ENCODE measurements at regions not wholly inside any gene's neighbourhood (a gene's known extent, or its start where the extent isn't known, plus 50 kb on each side); places are given as distances from the start of the nearest gene placed in this dataset.

DNA sequence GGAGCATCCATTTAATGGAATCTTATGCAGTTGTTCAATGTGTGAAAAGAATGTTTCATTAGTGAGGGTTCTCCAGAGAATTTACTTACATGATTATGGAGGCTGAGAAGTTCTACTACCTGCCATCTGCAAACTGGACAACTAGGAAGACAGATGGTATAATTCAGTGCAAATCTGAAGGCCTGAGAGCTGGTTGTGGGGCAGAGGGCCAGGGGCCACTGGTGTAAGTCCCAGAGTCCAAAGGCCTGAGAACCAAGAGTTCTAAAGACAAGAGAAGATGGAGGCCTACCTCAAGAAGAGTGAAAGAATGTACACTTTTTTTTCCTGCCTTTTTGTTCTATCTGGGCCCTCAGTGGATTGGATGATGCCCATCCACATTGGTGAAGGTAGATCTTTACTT is 114.8 kb downstream of the DDX1 start:
- Mint-ChIP-seq H3K27ac (ENCODE audit: unreplicated experiment) (no peak overlapping the region), H3K9me3 (ENCODE audit: low read depth) (no peaks in the 10 kb centered on the region), H3K4me1 (ENCODE audit: low read depth) (peaks cover 6% of the 10 kb centered on the region), H3K36me3 (ENCODE audit: low read depth) (no peaks in the 10 kb centered on the region), H3K4me3 (ENCODE audit: unreplicated experiment) (no peak overlapping the region), H3K27me3 (ENCODE audit: low read depth) (no peaks in the 10 kb centered on the region)
- no peak for DNase-seq (ENCODE audit: low spot score)
- TF ChIP-seq, protein P1, sequence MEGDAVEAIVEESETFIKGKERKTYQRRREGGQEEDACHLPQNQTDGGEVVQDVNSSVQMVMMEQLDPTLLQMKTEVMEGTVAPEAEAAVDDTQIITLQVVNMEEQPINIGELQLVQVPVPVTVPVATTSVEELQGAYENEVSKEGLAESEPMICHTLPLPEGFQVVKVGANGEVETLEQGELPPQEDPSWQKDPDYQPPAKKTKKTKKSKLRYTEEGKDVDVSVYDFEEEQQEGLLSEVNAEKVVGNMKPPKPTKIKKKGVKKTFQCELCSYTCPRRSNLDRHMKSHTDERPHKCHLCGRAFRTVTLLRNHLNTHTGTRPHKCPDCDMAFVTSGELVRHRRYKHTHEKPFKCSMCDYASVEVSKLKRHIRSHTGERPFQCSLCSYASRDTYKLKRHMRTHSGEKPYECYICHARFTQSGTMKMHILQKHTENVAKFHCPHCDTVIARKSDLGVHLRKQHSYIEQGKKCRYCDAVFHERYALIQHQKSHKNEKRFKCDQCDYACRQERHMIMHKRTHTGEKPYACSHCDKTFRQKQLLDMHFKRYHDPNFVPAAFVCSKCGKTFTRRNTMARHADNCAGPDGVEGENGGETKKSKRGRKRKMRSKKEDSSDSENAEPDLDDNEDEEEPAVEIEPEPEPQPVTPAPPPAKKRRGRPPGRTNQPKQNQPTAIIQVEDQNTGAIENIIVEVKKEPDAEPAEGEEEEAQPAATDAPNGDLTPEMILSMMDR (IDR thresholded peaks at IDR 0.05), result no peak

DNA sequence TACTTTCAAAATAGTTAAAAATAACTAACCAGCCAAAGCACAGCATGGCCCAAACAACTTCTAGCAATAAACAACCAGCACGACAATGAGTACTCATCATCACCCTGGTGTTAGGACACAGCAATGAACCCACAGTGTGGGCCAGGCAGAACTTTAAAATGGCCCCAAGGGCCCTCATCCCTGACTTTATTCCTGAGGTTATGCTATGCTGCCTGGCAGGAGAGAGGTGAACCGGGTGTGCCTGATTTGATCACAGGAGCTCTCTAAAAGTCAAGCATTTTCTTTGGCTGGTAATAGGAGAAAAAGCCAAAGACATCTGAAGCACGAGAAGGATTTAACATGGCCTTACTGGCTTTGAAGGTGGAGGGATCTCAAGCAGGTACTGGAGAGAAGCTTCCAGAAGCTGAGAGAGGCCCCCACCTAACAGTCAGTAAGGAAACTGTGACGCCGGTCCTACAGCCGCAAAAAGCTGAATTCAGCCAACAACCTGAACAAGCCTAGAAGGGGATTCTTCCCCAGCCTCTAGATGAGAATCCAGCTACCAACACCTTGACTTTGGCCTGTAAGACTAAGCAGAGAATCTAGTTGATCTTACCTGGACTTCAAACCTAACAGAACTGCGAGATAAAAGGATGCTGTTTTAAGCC is 115.4 kb downstream of the DDX1 start:
- TF ChIP-seq, protein P1 (IDR thresholded peaks at IDR 0.05), result no peak
- no peaks in the 10 kb centered on the region for H3K9me3 Mint-ChIP-seq (ENCODE audit: low read depth)
- peaks cover 6% of the 10 kb centered on the region for H3K4me1 Mint-ChIP-seq (ENCODE audit: low read depth)
- DNase-seq (ENCODE audit: low spot score), result no peak
- H3K27ac Mint-ChIP-seq (ENCODE audit: unreplicated experiment), result no peak overlapping the region
- H3K4me3 Mint-ChIP-seq (ENCODE audit: unreplicated experiment), result no peak overlapping the region
- no peaks in the 10 kb centered on the region for H3K36me3 Mint-ChIP-seq (ENCODE audit: low read depth)
- H3K27me3 Mint-ChIP-seq (ENCODE audit: low read depth), result peaks cover under 1% of the 10 kb centered on the region

DNA sequence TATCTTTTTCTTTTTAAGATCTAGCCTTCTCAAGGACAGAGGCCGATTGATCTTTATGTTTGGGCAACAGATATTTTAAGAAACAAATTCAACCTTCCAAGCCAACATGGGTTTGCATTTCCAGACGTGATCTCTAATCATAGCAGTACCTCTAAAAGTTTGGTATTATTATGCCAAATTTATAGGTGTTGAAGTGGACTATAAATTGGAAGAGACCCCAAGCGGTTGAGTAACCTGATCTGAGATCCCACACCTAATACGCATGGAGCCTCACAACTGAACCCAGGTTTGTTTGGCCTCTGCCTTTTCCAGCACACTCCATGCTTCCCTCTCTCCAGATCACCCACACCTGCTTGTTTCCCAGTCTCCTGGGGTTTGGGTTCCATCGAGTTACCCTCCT is 116.5 kb downstream of the DDX1 start:
- no peak overlapping the region for H3K4me3 Mint-ChIP-seq (ENCODE audit: unreplicated experiment)
- peaks cover 5% of the 10 kb centered on the region for H3K27me3 Mint-ChIP-seq (ENCODE audit: low read depth)
- TF ChIP-seq, protein P1 (IDR thresholded peaks at IDR 0.05), result no peak
- H3K4me1 Mint-ChIP-seq (ENCODE audit: low read depth), result peaks cover 6% of the 10 kb centered on the region
- H3K9me3 Mint-ChIP-seq (ENCODE audit: low read depth), result no peaks in the 10 kb centered on the region
- H3K36me3 Mint-ChIP-seq (ENCODE audit: low read depth), result no peaks in the 10 kb centered on the region
- no peak for DNase-seq (ENCODE audit: low spot score)
- no peak overlapping the region for H3K27ac Mint-ChIP-seq (ENCODE audit: unreplicated experiment)

DNA sequence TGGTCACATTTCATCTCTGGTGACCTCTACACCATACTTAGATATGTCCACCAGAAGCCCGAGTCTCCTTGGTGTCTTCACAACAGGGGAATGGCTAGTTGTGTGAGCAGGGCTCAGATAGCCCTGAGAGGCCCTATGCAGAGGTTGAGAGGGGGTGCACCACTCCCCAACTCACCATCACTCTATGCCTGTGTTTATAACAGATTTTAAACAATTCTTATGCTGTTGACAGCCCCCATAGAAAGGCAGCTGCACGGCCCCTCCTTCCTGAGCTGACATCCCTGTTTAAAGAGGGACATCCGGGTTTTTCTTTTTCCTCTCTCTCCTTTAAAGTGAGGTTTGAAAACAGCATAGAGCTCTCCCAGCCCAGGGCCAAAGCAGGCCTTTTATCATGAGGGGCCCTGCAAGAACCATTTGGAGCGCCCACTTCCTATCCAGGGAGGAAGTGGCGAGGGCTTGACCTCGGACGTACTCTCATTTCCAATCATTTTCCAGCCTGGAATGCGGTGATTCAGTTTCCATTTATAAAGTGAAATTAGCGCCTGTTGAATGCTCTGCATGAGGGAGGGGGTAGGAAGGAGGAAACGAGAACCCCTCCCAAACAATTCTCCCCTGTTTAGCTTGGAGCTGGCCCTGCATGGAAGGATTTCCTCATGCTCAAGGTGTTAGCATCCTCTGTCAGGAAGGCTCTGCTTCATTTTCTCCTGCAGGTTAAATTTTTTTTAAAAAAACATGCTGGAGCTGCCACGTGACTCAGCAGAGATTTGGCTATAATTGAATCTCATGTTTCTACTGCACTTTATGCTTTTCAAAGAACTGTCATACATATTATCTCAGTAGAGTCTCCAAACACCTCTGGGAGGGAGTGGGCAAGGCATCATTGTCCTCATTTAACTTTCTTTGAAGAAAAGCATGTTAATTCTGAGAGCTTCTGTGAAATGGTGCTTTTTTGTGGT is 117.5 kb downstream of the DDX1 start:
- TF ChIP-seq, protein P1 (IDR thresholded peaks at IDR 0.05), result no peak
- Mint-ChIP-seq H3K4me1 (ENCODE audit: low read depth) (peaks cover 6% of the 10 kb centered on the region), H3K27me3 (ENCODE audit: low read depth) (peaks cover 11% of the 10 kb centered on the region), H3K27ac (ENCODE audit: unreplicated experiment) (no peak overlapping the region), H3K36me3 (ENCODE audit: low read depth) (no peaks in the 10 kb centered on the region), H3K9me3 (ENCODE audit: low read depth) (no peaks in the 10 kb centered on the region), H3K4me3 (ENCODE audit: unreplicated experiment) (no peak overlapping the region)
- DNase-seq (ENCODE audit: low spot score), result no peak

DNA sequence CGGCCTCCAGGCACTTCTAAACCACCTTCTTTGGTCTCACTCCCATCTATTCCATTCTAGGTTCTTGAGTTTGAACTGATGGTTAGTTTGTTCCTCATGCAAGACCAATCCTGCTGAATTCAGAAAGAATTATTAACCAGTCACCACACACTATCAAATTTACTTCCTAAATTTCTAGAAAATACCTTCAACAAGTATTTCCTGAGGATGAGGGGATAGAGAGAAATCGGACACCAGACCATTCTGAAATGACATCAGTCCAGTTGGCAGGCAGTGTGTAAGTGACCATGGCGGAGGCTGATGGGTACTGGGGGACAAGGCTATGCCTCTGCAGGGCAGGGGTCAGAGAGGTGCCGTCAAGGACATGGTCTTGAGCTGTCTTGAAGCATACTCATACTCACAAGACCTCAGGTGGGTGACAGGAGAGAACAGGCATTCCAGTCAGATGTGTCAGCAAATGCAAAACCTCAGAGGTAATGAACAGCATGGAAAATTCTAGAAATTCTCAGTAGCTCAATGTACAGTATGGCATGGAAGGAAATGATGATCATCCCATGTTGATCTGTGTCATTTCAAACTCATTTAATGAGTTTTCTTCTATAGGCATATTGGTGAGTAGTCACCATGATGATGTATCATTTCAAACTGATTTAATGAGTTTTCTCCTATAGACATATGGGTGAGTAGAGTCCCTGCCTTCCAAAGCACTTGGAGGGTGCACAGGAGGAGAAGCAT is 119.6 kb downstream of the DDX1 start:
- peaks cover 16% of the 10 kb centered on the region for H3K27me3 Mint-ChIP-seq (ENCODE audit: low read depth)
- DNase-seq (ENCODE audit: low spot score), result no peak
- H3K27ac Mint-ChIP-seq (ENCODE audit: unreplicated experiment), result no peak overlapping the region
- H3K4me1 Mint-ChIP-seq (ENCODE audit: low read depth), result peaks cover 6% of the 10 kb centered on the region
- no peak overlapping the region for H3K4me3 Mint-ChIP-seq (ENCODE audit: unreplicated experiment)
- H3K9me3 Mint-ChIP-seq (ENCODE audit: low read depth), result no peaks in the 10 kb centered on the region
- H3K36me3 Mint-ChIP-seq (ENCODE audit: low read depth), result no peaks in the 10 kb centered on the region
- TF ChIP-seq, protein P1 (IDR thresholded peaks at IDR 0.05), result no peak

All from chondrocyte (in vitro differentiated cells).